Posterior vena cava (tissue), 2 donors: ENCODE measurements at regions not wholly inside any gene's neighbourhood (a gene's known extent, or its start where the extent isn't known, plus 50 kb on each side); places are given as distances from the start of the nearest gene placed in this dataset.
"Not testable (repeated sequence)": the region's sequence is repeated elsewhere in the genome, so short reads cannot be mapped to it uniquely, and the experiment has no call there.

Experiments used
- DNase-seq: peaks from one replicate; pipeline ENCODE4 v3.0.0-alpha.2; 2020; ENCODE audit warnings: low spot score
- intact Hi-C, 2 donors: fragments of 100-400 bp; cut with DNase I; formaldehyde crosslinking; loops; one replicate each; pipeline versions ENCODE4 v1.14.1 to v1.14.2; 2022 to 2023
- donor health status: DM: yes; HTN: yes; CAD: no.
- donor health status: DM: yes; HTN: yes; CAD: no.

GRCh38 chr5:145521066-145521465 is 314.1 kb downstream of the PRELID2 start:
- intact Hi-C loops: no loop called here
- DNase-seq: no peak

DNA sequence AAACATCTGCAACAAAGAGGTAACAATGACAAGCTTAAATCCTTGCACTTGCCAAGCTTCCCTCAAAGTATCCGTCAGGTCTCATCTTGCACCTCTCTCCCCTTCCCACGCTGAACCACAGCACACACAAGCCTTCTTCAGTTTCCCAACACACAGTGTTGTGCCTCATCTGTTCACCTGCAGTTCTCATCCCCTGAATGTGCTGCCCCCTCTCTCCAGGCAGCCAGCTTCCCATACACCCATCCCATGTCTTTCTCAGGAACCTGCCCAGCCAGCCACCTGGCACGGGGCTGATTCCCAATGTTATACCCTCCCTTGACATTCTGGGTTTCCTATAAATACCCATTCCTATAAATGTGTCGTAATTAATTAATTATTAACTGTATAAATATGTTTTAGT is 314.8 kb downstream of the PRELID2 start:
- DNase-seq: no peak
- intact Hi-C loops: no loop called here

DNA sequence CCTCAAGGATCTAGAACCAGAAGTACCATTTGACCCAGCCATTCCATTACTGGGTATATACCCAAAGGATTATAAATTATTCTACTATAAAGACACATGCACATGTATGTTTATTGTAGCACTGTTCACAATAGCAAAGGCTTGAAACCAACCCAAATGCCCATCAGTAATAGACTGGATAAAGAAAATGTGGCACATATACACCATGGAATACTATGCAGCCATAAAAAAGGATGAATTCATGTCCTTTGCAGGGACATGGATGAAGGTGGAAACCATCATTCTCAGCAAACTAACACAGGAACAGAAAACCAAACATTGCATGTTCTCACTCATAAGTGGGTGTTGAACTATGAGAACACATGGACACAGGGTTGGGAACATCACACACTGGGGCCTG is 317.6 kb downstream of the PRELID2 start:
- intact Hi-C loops, DNase-seq: not testable (repeated sequence)

DNA sequence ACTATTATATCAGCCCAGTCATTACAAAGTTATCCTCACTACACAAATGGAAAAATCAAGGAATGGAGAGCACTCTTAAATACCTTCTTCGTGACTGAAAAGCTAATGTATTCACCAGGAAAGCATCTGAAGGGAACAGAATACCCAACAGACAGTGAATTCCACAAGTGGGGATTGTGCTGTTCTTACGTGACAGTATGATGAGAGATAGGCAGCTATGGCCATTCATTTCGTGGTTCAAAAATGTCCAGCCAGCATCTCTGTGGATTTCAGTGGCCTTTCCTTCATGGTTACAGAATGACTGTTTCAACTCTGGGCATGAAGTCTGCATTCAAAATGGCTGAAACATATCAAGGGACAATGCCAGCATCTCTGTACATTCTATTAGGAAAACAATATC is 323.8 kb downstream of the PRELID2 start:
- intact Hi-C loops: loop anchor here in 1 of 2 donors (2.0 kb wide), 1 partner anchor 113 kb away; no protein-coding TSS in a partner anchor

DNA sequence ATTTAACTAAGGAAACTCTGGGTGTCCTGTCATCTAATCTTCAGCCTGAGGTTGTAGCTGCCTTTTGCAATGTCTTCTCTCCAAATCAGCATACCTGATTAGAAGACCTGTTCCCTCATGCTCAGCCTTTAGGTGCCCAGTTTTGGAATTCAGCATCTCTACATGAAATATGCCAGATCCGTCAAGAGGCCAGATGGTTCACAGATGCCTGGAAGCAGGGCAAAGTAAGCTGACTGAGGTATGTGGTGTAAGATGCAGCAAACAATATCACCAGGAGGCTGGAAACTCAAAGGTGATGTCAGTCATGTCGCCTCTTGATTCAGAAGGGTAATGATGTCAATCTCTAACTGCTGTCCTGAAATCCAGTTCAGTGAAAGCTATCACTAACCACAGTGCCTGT is 324.4 kb downstream of the PRELID2 start:
- DNase-seq: no peak
- intact Hi-C loops: loop anchor here in 1 of 2 donors (2.0 kb wide), 1 partner anchor 112 kb away; no protein-coding TSS in a partner anchor

More for the DNA sequence above, 323.8 kb downstream of the PRELID2 start:
- DNase-seq: no peak

DNA sequence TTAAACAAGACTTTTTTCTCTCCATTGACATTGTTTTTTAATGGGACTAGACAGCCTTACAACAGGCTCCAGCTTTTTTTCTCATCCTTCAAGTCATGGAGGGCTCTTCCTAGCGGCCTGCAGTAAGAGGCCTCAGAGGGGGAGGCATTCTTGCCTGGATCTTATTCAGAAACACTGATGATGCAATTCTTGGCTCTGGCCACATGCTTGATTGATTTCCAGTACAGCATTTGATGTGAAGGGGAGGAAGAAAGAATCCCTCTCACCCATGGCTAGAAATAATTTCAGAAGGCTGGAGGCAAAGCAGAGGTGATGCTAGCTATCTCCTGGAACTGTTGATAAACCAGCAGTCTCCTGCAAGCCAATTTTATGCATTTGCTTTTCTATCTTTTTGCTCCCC is 324.8 kb downstream of the PRELID2 start:
- intact Hi-C loops: loop anchor here in 1 of 2 donors (2.0 kb wide), 1 partner anchor 112 kb away; no protein-coding TSS in a partner anchor
- no peak for DNase-seq

DNA sequence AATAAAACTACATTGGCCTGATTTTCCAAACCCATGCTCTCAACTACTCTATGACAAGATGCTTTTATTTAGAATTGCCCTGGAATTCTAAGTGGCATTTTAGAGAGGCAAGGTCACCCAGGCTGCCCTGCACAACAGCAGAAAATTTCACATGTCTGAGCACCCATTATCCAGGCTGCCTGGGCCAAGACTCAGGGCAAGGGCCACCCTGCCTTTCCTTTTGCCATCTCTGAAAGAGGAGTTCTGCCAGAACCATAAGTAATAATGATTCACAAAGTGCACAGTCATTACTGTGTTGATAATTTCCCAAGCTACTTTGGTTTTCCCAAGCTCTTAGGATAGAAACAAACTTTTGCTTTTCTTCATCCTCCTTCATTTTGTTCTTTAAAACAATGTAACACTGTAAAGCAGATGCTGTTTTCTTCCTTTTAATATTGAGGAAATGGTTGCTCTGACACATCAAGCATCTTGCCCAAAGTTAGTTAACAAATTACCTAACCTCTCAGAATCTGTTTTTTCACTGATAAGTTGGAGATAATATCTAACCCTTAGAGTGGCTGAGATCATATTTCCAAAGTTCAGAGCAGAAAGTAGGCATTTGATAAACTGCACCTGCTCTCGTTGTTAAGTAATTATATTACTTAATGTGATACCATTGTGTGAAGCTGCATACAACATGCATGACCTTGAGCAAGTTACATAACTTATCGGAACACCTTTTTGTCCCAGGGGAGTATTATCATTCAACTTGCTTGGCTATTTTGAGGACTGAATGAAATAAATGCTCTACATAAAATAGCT is 325.6 kb downstream of the PRELID2 start:
- no peak for DNase-seq
- intact Hi-C loops: loop anchor here in 1 of 2 donors (2.0 kb wide), 1 partner anchor 111 kb away; no protein-coding TSS in a partner anchor

DNA sequence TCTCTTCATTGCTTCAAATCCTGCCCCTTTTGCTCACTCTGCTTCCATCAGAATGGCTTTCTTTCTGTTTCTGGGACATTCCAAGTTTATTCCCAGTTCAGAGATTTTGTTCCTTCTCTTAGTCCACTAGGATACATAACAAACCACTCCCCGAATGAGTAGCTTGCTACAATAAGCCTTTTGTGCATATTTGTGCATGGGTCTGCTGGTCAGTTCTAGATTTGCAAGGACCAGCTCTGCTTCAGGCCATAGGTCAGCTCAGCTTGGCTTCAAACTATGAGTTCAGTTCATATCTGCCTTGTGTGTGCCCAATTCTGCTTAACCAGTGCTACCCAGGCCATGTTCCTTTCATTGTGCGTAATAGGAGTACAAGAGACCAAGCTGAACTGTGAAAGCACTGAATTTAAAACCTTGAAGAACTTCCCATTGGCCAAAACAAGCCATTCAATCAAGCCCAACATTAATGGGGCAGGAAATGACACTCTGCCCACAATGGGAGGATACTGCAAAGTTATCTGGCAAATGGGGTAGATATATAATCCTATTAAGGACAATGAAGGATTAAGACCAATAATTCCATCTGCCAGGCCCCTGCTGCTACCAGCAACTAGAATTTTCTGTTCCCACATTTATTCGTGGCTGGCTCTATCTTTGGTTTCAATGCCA is 328.8 kb downstream of the PRELID2 start:
- intact Hi-C loops: no loop called here
- DNase-seq: no peak

- DNase-seq: no peak
- intact Hi-C loops: no loop called here
Observed at GRCh38 chr5:145502906-145503305, 332.2 kb downstream of the PRELID2 start.

DNA sequence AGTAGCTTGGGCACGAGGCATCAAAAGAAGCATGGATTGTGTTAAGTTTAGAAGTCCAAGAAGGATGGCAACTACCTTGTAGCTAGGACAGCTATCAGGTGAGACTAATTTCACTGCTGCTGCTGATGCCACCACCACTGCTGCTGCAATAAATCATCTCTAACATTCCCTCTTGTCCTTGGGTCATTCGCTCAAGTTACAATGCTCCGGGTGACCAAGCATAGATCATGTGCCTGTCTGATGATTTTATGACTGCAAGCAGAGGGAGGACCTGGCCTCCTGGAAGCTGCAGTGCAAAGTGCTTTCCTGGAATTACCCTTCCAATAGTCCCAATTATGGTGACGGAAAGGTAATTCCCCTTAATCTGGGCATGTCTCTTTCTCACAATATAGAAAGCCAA is 334.4 kb downstream of the PRELID2 start:
- DNase-seq: no peak
- intact Hi-C loops: no loop called here

DNA sequence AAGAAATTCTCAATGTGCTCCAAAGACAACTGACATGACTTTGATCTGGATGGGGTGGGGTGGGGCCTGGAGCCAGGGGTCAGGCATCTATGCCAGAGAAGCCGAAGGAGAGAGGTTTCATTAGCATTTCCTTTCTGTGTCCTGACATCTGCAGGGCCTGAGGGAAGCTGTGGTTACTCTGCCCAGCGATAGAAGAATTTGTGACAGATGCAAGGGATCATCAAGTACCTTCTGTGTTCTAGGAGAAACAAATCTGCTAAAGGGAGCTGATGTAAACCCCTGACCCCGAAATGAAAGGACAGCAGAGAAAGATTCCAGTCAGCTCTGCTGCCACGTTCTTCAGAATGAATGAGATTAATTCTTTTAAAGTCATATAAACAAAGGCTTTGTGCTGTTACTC is 335.7 kb downstream of the PRELID2 start:
- no peak for DNase-seq
- intact Hi-C loops: no loop called here

GRCh38 chr5:145497052-145497451 is 338.1 kb downstream of the PRELID2 start:
- intact Hi-C loops: no loop called here
- no peak for DNase-seq

DNA sequence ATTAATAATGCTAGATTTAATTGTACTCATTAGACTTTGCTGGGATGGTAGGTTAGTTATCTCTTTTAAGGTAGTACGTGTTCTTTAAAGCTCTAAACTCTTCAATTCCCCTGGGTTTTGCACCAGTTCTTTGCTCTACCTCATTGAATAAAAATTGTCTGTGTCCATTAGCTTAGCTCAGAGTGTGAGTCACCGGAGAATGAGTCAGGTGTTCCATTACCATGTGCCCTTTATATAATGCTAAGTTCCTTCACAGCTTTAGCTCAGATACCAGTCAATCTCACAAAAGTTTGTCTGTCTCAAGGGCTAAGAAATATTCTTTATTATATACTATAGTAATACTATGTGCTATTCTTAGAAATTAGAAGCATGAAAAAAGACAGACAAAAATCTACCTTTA is 339.4 kb downstream of the PRELID2 start:
- no peak for DNase-seq
- intact Hi-C loops: no loop called here

GRCh38 chr5:145495196-145495595 is 339.9 kb downstream of the PRELID2 start:
- DNase-seq: no peak
- intact Hi-C loops: no loop called here

- intact Hi-C loops: no loop called here
- DNase-seq: no peak
Observed at GRCh38 chr5:145493435-145493834, 341.7 kb downstream of the PRELID2 start.

GRCh38 chr5:145489516-145489915 is 345.6 kb downstream of the PRELID2 start:
- intact Hi-C loops: no loop called here
- DNase-seq: no peak

- no peak for DNase-seq
- intact Hi-C loops: no loop called here
Observed at GRCh38 chr5:145484158-145484557, 351.0 kb downstream of the PRELID2 start.

GRCh38 chr5:145483212-145483611 is 351.9 kb downstream of the PRELID2 start:
- DNase-seq: no peak
- intact Hi-C loops: no loop called here

DNA sequence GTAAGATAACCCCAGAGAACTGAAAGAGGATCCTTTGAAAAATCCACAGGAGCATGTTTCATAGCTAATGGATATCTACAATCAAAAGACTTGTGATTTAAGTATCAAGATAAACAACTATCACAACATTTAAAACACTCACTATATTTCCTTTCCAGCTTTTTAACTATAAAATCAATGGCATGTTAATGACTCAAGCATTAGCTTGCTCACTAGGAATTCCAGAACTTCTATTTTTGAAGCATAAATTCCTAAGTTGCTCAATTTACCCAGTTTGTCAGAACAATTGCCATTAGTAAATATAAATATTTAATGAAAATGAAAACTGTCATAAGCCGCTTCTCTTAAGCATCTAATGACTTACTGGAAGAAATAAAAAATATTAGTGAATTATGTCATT is 355.3 kb downstream of the PRELID2 start:
- DNase-seq: no peak

DNA sequence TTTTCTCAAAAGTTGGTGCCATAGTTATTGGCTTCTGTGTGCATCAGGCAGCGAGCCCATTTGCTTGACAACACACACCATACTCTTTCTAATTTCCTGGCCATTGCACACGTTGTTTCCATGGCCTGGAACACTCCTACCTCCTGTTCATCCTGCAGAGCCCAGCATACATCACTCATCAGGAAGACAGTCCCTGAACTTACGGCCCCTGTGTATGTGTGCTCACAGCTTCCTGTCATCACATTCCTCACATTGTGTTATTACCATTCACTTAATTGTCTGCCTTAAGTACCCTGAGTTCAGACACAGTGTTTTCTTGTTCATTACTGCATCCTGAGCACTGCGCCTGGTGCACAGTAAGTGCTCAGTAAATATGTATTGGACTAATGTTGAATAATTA is 355.9 kb downstream of the PRELID2 start:
- DNase-seq: no peak
- intact Hi-C loops: no loop called here

More for the DNA sequence above, 355.3 kb downstream of the PRELID2 start:
- intact Hi-C loops: no loop called here

- intact Hi-C loops: no loop called here
- DNase-seq: no peak
Observed at GRCh38 chr5:145478651-145479050, 356.5 kb downstream of the PRELID2 start.
